ENCODE measurements at regions not wholly inside any gene's neighbourhood (a gene's known extent, or its start where the extent isn't known, plus 50 kb on each side); places are given as distances from the start of the nearest gene placed in this dataset.

GRCh38 chr9:16133556-16134227 lies 580.8 kb downstream of the CCDC171 start:
- TF ChIP-seq BHLHE40 (IDR thresholded peaks at IDR 0.05; ENCODE audit: borderline replicate concordance) = no peak
- TF ChIP-seq FOXA1 (IDR thresholded peaks at IDR 0.05) = no peak
- TF ChIP-seq L3MBTL2 (conservative IDR thresholded peaks at IDR 0.05) = peak; percentile 71
- TF ChIP-seq ARNT (IDR thresholded peaks at IDR 0.05) = no peak
- TF ChIP-seq SP1 (IDR thresholded peaks at IDR 0.05) = no peak
- POLR2A ChIA-PET = no interaction called here
- peak; percentile 70 for DNase-seq (ENCODE audit: extremely low spot score)
- CTCF ChIA-PET = interaction anchor here (0.6 to 1.0 kb wide), 2 partner anchors 12 to 715 kb away, joined by 3 to 5 read pairs; no protein-coding TSS in a partner anchor

- CTCF ChIA-PET = no interaction called here
- POLR2A ChIA-PET = no interaction called here
- no peak for DNase-seq (ENCODE audit: extremely low spot score)
- TF ChIP-seq FOXM1 (IDR thresholded peaks at IDR 0.05; ENCODE audit: borderline replicate concordance) = no peak
- no peak for TF ChIP-seq L3MBTL2 (conservative IDR thresholded peaks at IDR 0.05)
- TF ChIP-seq FOXK2 (IDR thresholded peaks at IDR 0.05) = no peak
- TF ChIP-seq ARNT (IDR thresholded peaks at IDR 0.05) = no peak
- no peak for TF ChIP-seq BHLHE40 (IDR thresholded peaks at IDR 0.05; ENCODE audit: borderline replicate concordance)
- TF ChIP-seq LEF1 (IDR thresholded peaks at IDR 0.05; ENCODE audit: borderline replicate concordance) = no peak
- no peak for TF ChIP-seq ZNF384 (IDR thresholded peaks at IDR 0.05)
- TF ChIP-seq TARDBP (IDR thresholded peaks at IDR 0.05) = no peak
- TF ChIP-seq PKNOX1 (IDR thresholded peaks at IDR 0.05) = no peak
- no peak for TF ChIP-seq FOXA1 (IDR thresholded peaks at IDR 0.05)
- no peak for TF ChIP-seq SP1 (IDR thresholded peaks at IDR 0.05)
- no peak for TF ChIP-seq ELF4 (IDR thresholded peaks at IDR 0.05)
- no peak for TF ChIP-seq HDGF (IDR thresholded peaks at IDR 0.05; ENCODE audit: borderline replicate concordance)
- no peak for TF ChIP-seq NFRKB (IDR thresholded peaks at IDR 0.05)
- TF ChIP-seq CTBP1 (IDR thresholded peaks at IDR 0.05; ENCODE audit: borderline replicate concordance) = no peak
- TF ChIP-seq SUZ12 (IDR thresholded peaks at IDR 0.05) = no peak
Measured at GRCh38 chr9:16134351-16134750, 581.5 kb downstream of the CCDC171 start.

- CTCF ChIA-PET = interaction anchor here (0.6 to 0.7 kb wide), 2 partner anchors 664 to 981 kb away, joined by 4 read pairs; no protein-coding TSS in a partner anchor
- TF ChIP-seq NFRKB (IDR thresholded peaks at IDR 0.05) = no peak
- TF ChIP-seq LEF1 (IDR thresholded peaks at IDR 0.05; ENCODE audit: borderline replicate concordance) = no peak
- no peak for TF ChIP-seq BHLHE40 (IDR thresholded peaks at IDR 0.05; ENCODE audit: borderline replicate concordance)
Measured at GRCh38 chr9:16135968-16136367, 583.1 kb downstream of the CCDC171 start.

GRCh38 chr9:16136451-16136850 lies 583.6 kb downstream of the CCDC171 start:
- no peak for TF ChIP-seq CTBP1 (IDR thresholded peaks at IDR 0.05; ENCODE audit: borderline replicate concordance)
- TF ChIP-seq TARDBP (IDR thresholded peaks at IDR 0.05) = no peak
- no peak for TF ChIP-seq SP1 (IDR thresholded peaks at IDR 0.05)
- TF ChIP-seq L3MBTL2 (conservative IDR thresholded peaks at IDR 0.05) = no peak
- ChIA-PET CTCF (no interaction called here), POLR2A (no interaction called here)
- no peak for DNase-seq (ENCODE audit: extremely low spot score)

More at GRCh38 chr9:16135968-16136367, 583.1 kb downstream of the CCDC171 start:
- POLR2A ChIA-PET = no interaction called here
- no peak for DNase-seq (ENCODE audit: extremely low spot score)

- DNase-seq (ENCODE audit: extremely low spot score) = no peak
- POLR2A ChIA-PET = no interaction called here
- CTCF ChIA-PET = no interaction called here
- TF ChIP-seq ELF4 (IDR thresholded peaks at IDR 0.05) = no peak
- TF ChIP-seq BHLHE40 (IDR thresholded peaks at IDR 0.05; ENCODE audit: borderline replicate concordance) = no peak
- TF ChIP-seq ZNF384 (IDR thresholded peaks at IDR 0.05) = no peak
- no peak for TF ChIP-seq SP1 (IDR thresholded peaks at IDR 0.05)
- TF ChIP-seq TARDBP (IDR thresholded peaks at IDR 0.05) = no peak
Measured at GRCh38 chr9:16136961-16137360, 584.1 kb downstream of the CCDC171 start.

GRCh38 chr9:16138561-16139491 lies 586.0 kb downstream of the CCDC171 start:
- POLR2A ChIA-PET = no interaction called here
- TF ChIP-seq SUZ12 (IDR thresholded peaks at IDR 0.05) (no peak), ELF4 (IDR thresholded peaks at IDR 0.05) (no peak), FOXK2 (IDR thresholded peaks at IDR 0.05) (no peak), CTBP1 (IDR thresholded peaks at IDR 0.05; ENCODE audit: borderline replicate concordance) (no peak), BHLHE40 (IDR thresholded peaks at IDR 0.05; ENCODE audit: borderline replicate concordance) (no peak), TARDBP (IDR thresholded peaks at IDR 0.05) (no peak), HDGF (IDR thresholded peaks at IDR 0.05; ENCODE audit: borderline replicate concordance) (no peak), ARNT (IDR thresholded peaks at IDR 0.05) (no peak), LEF1 (IDR thresholded peaks at IDR 0.05; ENCODE audit: borderline replicate concordance) (no peak), ZNF384 (IDR thresholded peaks at IDR 0.05) (no peak)
- no peak for DNase-seq (ENCODE audit: extremely low spot score)
- CTCF ChIA-PET = no interaction called here

GRCh38 chr9:16139774-16140173 lies 586.9 kb downstream of the CCDC171 start:
- TF ChIP-seq HDGF (IDR thresholded peaks at IDR 0.05; ENCODE audit: borderline replicate concordance) = no peak
- no peak for TF ChIP-seq ELF4 (IDR thresholded peaks at IDR 0.05)
- TF ChIP-seq ZNF384 (IDR thresholded peaks at IDR 0.05) = no peak
- no peak for DNase-seq (ENCODE audit: extremely low spot score)
- CTCF ChIA-PET = no interaction called here
- POLR2A ChIA-PET = no interaction called here

GRCh38 chr9:16143310-16143709 lies 590.5 kb downstream of the CCDC171 start:
- no peak for DNase-seq (ENCODE audit: extremely low spot score)
- ChIA-PET CTCF (no interaction called here), POLR2A (no interaction called here)
- TF ChIP-seq ARNT (IDR thresholded peaks at IDR 0.05) (no peak), TARDBP (IDR thresholded peaks at IDR 0.05) (no peak), PKNOX1 (IDR thresholded peaks at IDR 0.05) (no peak), L3MBTL2 (conservative IDR thresholded peaks at IDR 0.05) (no peak), BHLHE40 (IDR thresholded peaks at IDR 0.05; ENCODE audit: borderline replicate concordance) (no peak), SP1 (IDR thresholded peaks at IDR 0.05) (no peak), NFRKB (IDR thresholded peaks at IDR 0.05) (no peak), CTBP1 (IDR thresholded peaks at IDR 0.05; ENCODE audit: borderline replicate concordance) (no peak), LEF1 (IDR thresholded peaks at IDR 0.05; ENCODE audit: borderline replicate concordance) (no peak), SUZ12 (IDR thresholded peaks at IDR 0.05) (no peak), FOXM1 (IDR thresholded peaks at IDR 0.05; ENCODE audit: borderline replicate concordance) (no peak), ZNF384 (IDR thresholded peaks at IDR 0.05) (no peak), ELF4 (IDR thresholded peaks at IDR 0.05) (no peak)
